Kidney epithelial cell (primary cell): ENCODE measurements at regions not wholly inside any gene's neighbourhood (a gene's known extent, or its start where the extent isn't known, plus 50 kb on each side); places are given as distances from the start of the nearest gene placed in this dataset.

Experiments
- DNase-seq: peaks from one replicate; pipeline ENCODE4 v3.0.0-alpha.2; 2010; ENCODE audit warnings: low read depth
- H3K27me3 ChIP-seq: 2 replicates; pipeline ENCODE4 v1.6.0; 2011; ENCODE audit warnings: low read length; ENCODE audit not compliant: control insufficient read depth, insufficient read depth
- H3K36me3 ChIP-seq: 2 replicates; pipeline ENCODE4 v1.5.1; 2011; ENCODE audit warnings: low read length; ENCODE audit not compliant: control insufficient read depth, insufficient read depth
- H3K4me3 ChIP-seq: 2 replicates; pipeline ENCODE4 v1.5.1; 2011; ENCODE audit warnings: low read depth, mild to moderate bottlenecking, control low read depth, low read length
- TF ChIP-seq, protein P1 (sequence below): IDR thresholded peaks from 2 replicates; pipeline ENCODE4 v1.5.1; 2011; ENCODE audit warnings: mild to moderate bottlenecking, moderate library complexity, low read length, control low read depth, inconsistent platforms; ENCODE audit not compliant: insufficient read depth, poor library complexity, severe bottlenecking

GRCh38 chr3:187795207-187795960 lies 50.1 kb upstream of the BCL6 start:
- Histone ChIP-seq H3K4me3 (no peak overlapping the region), H3K27me3 (no peaks in the 10 kb centered on the region), H3K36me3 (no peaks in the 10 kb centered on the region)
- TF ChIP-seq, protein P1, sequence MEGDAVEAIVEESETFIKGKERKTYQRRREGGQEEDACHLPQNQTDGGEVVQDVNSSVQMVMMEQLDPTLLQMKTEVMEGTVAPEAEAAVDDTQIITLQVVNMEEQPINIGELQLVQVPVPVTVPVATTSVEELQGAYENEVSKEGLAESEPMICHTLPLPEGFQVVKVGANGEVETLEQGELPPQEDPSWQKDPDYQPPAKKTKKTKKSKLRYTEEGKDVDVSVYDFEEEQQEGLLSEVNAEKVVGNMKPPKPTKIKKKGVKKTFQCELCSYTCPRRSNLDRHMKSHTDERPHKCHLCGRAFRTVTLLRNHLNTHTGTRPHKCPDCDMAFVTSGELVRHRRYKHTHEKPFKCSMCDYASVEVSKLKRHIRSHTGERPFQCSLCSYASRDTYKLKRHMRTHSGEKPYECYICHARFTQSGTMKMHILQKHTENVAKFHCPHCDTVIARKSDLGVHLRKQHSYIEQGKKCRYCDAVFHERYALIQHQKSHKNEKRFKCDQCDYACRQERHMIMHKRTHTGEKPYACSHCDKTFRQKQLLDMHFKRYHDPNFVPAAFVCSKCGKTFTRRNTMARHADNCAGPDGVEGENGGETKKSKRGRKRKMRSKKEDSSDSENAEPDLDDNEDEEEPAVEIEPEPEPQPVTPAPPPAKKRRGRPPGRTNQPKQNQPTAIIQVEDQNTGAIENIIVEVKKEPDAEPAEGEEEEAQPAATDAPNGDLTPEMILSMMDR, result no peak
- DNase-seq, result no peak

GRCh38 chr3:187798126-187798525 lies 52.9 kb upstream of the BCL6 start:
- no peak overlapping the region for H3K4me3 ChIP-seq
- H3K27me3 ChIP-seq, result no peaks in the 10 kb centered on the region
- DNase-seq, result no peak
- no peaks in the 10 kb centered on the region for H3K36me3 ChIP-seq
- TF ChIP-seq, protein P1, result no peak

DNA sequence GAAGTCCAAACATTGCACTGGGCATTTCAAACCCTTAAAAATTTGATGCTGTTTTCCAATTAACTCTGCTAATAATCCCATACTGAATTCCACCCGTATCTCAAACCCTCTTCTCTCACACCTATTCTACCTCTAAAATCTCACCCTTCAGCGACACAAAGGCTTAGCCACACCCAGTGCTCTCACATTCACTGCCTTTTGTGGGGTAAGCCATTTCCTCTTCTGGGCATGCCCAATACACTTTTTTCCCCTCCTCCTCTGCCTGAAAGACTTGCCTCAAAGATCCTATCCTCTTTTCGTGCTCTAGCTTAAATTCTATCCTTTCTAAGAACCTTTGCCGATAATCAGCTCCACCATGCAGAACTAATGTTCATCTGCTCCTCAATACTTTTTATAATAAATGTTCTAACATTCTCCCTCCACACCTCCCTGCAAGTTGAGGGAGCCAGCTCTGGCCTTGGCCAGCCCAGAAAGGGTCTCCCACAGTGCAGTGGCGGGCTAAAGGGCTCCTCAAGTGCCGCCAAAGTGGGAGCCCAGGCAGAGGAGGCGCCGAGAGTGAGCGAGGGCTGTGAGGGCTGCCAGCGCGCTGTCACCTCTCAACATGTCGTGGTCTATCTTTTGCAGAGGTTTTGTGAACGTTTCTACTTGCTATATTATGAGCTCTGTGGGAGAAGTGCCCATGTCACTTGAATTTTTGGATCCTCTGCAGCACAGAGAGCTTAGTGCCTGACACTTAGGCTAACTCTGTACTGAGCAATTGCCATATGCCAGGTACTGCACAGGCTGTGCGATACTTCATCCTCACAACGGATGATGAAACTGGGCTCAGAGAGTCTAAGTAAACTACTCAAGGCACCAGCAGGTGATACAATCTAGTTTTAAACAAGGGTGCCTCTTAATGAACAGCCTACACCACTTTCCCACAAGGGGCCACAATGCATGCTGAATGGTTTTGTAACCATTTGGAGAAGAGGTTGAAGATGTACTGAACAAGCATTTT lies 53.6 kb upstream of the BCL6 start:
- Histone ChIP-seq H3K27me3 (no peaks in the 10 kb centered on the region), H3K4me3 (no peak overlapping the region), H3K36me3 (no peaks in the 10 kb centered on the region)
- TF ChIP-seq, protein P1, result no peak
- DNase-seq, result no peak

GRCh38 chr3:187799942-187800641 lies 54.8 kb upstream of the BCL6 start:
- no peaks in the 10 kb centered on the region for H3K36me3 ChIP-seq
- H3K4me3 ChIP-seq, result no peak overlapping the region
- no peaks in the 10 kb centered on the region for H3K27me3 ChIP-seq
- DNase-seq, result no peak
- TF ChIP-seq, protein P1, result no peak

GRCh38 chr3:187801152-187801551 lies 55.9 kb upstream of the BCL6 start:
- no peaks in the 10 kb centered on the region for H3K36me3 ChIP-seq
- DNase-seq, result no peak
- no peaks in the 10 kb centered on the region for H3K27me3 ChIP-seq
- TF ChIP-seq, protein P1, result no peak
- H3K4me3 ChIP-seq, result no peak overlapping the region
